ENCODE measurements at regions not wholly inside any gene's neighbourhood (a gene's known extent, or its start where the extent isn't known, plus 50 kb on each side); places are given as distances from the start of the nearest gene placed in this dataset.

- Histone ChIP-seq H3K4me3 (no peak overlapping the region), H3K9me3 (no peaks in the 10 kb centered on the region), H3K27me3 (no peaks in the 10 kb centered on the region), H3K4me1 (peaks cover 0 to 5% (median 0%) of the 10 kb centered on the region in 4 donors), H3K27ac (peak overlapping the region in 1 of 4 donors; percentile 4), H3K36me3 (no peaks in the 10 kb centered on the region)
- TF ChIP-seq POLR2A (IDR thresholded peaks at IDR 0.05): no peak
- TF ChIP-seq CTCF (IDR thresholded peaks at IDR 0.05): no peak
- DNase-seq: no peak
Observed at GRCh38 chr2:183490914-183491313, 366.7 kb downstream of the NUP35 start.

GRCh38 chr2:183493040-183493439 lies 368.8 kb downstream of the NUP35 start:
- DNase-seq: no peak

GRCh38 chr2:183495079-183495478 lies 370.8 kb downstream of the NUP35 start:
- H3K9me3 ChIP-seq: no peaks in the 10 kb centered on the region
- no peaks in the 10 kb centered on the region for H3K36me3 ChIP-seq
- DNase-seq: no peak
- no peak overlapping the region for H3K4me3 ChIP-seq
- no peak overlapping the region for H3K27ac ChIP-seq
- no peaks in the 10 kb centered on the region for H3K27me3 ChIP-seq
- H3K4me1 ChIP-seq: peaks cover 0 to 5% (median 0%) of the 10 kb centered on the region in 4 donors
- TF ChIP-seq POLR2A (IDR thresholded peaks at IDR 0.05) (no peak), CTCF (IDR thresholded peaks at IDR 0.05) (no peak)

More at GRCh38 chr2:183493040-183493439, 368.8 kb downstream of the NUP35 start:
- H3K4me1 ChIP-seq: peaks cover 0 to 5% (median 0%) of the 10 kb centered on the region in 4 donors
- no peak overlapping the region for H3K4me3 ChIP-seq
- H3K27me3 ChIP-seq: no peaks in the 10 kb centered on the region
- H3K9me3 ChIP-seq: no peaks in the 10 kb centered on the region
- no peak for TF ChIP-seq POLR2A (IDR thresholded peaks at IDR 0.05)
- TF ChIP-seq CTCF (IDR thresholded peaks at IDR 0.05): no peak
- H3K36me3 ChIP-seq: no peaks in the 10 kb centered on the region
- no peak overlapping the region for H3K27ac ChIP-seq

DNA sequence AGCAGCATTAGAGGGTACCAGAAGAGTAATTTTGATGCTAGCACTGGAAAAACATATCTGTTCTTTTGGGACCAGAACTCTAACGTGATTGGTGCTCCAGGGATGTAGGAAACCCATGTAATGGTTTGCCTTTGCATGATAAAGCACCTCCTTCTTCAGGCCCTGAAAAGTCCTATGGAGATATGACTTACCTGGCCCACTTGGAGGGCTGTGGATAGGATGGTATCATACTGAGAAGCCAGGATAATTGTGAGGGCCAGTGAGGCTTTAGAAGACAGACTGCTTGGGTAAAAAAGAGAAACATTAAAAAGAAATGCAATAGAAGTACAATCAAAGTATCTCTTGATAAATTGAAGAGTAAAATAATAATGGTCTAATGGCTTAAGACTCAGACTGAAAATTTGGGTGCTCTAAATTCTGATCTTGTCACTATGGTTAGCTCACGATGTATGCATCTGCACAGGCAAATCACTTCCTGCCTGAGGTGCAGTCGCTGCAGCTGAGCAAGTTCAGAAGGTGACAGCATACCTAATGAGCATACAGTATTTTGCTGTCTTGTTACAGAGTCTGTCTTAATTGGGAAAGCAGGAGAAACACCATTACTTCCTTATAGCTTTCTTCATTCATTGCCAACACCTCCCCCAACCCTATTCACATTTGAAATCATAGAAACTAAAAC lies 371.5 kb downstream of the NUP35 start:
- no peak for TF ChIP-seq CTCF (IDR thresholded peaks at IDR 0.05)
- TF ChIP-seq POLR2A (IDR thresholded peaks at IDR 0.05): no peak
- H3K36me3 ChIP-seq: no peaks in the 10 kb centered on the region
- no peak overlapping the region for H3K4me3 ChIP-seq

DNA sequence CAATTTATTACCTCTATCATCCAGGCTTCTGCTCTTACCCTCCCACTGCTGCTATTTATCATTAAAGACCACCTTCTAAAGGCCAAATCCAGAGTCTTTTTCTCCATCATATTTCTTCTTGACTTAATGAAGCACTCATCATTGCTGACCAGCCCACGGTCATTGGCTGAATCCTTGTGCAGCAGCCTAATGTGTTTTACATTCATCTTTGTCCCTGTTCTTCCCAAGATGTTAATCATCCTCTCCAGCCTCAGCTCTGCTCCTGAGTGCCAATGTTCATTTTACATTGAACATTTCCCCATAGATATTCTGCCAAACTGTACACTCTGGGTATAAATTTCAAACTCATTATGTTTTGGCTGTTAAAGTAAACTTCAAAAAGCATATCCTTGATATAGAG lies 373.6 kb downstream of the NUP35 start:
- Histone ChIP-seq H3K27me3 (no peaks in the 10 kb centered on the region), H3K4me3 (no peak overlapping the region), H3K9me3 (no peaks in the 10 kb centered on the region), H3K36me3 (no peaks in the 10 kb centered on the region), H3K27ac (no peak overlapping the region), H3K4me1 (no peaks in the 10 kb centered on the region)
- TF ChIP-seq POLR2A (IDR thresholded peaks at IDR 0.05): no peak
- TF ChIP-seq CTCF (IDR thresholded peaks at IDR 0.05): no peak
- DNase-seq: no peak

More for the DNA sequence above, 371.5 kb downstream of the NUP35 start:
- Histone ChIP-seq H3K4me1 (peaks cover 0 to under 1% (median 0%) of the 10 kb centered on the region in 4 donors), H3K27me3 (no peaks in the 10 kb centered on the region), H3K27ac (no peak overlapping the region), H3K9me3 (no peaks in the 10 kb centered on the region)
- no peak for DNase-seq

All from Peyer's patch (tissue), 4 donors.